Keratinocyte (primary cell): ENCODE measurements at regions not wholly inside any gene's neighbourhood (a gene's known extent, or its start where the extent isn't known, plus 50 kb on each side); places are given as distances from the start of the nearest gene placed in this dataset.

Experiments
- DNase-seq: peaks from one replicate; pipeline ENCODE4 v3.0.0-alpha.2; 2011; ENCODE audit warnings: low read depth, missing footprints, low spot score
- FAIRE-seq: peaks from 2 replicates; lab custom pipeline; 2011; peaks lifted over from hg19 to GRCh38; lab: Jason Lieb, UNC
- H2AFZ ChIP-seq: 2 replicates; pipeline ENCODE4 v1.6.0; 2012; ENCODE audit warnings: low read length, control low read depth, inconsistent platforms; ENCODE audit not compliant: control insufficient read depth
- H3K27ac ChIP-seq: 2 replicates; pipeline ENCODE4 v1.5.1; 2011; ENCODE audit warnings: low read length; ENCODE audit not compliant: control insufficient read depth, insufficient read depth
- H3K27me3 ChIP-seq: 3 replicates; pipeline ENCODE4 v1.6.0; 2011; ENCODE audit warnings: low read length; ENCODE audit not compliant: control insufficient read depth, insufficient read depth; ENCODE audit errors: extremely low read depth
- H3K36me3 ChIP-seq, 2 experiments: 2 replicates in 1 of 2; 3 replicates in 1 of 2; pipeline ENCODE4 v1.5.1; 2011; ENCODE audit warnings: low read length in 2 of 2, mild to moderate bottlenecking in 1 of 2; ENCODE audit not compliant: control insufficient read depth in 2 of 2, insufficient read depth in 2 of 2; ENCODE audit errors: extremely low read depth in 1 of 2
- H3K4me1 ChIP-seq: 3 replicates; pipeline ENCODE4 v1.5.1; 2011; ENCODE audit warnings: low read length; ENCODE audit not compliant: control insufficient read depth, insufficient read depth; ENCODE audit errors: extremely low read depth
- H3K4me2 ChIP-seq: 3 replicates; pipeline ENCODE4 v1.6.0; 2011; ENCODE audit warnings: low read depth, low read length; ENCODE audit not compliant: control insufficient read depth, insufficient read depth; ENCODE audit errors: extremely low read depth
- H3K4me3 ChIP-seq, 3 experiments: fragments of 200-600 bp in 1 of 3; sonication (generic) in 1 of 3; 2 replicates in 2 of 3; 3 replicates in 1 of 3; pipeline ENCODE4 v1.5.1; 2011 to 2016; ENCODE audit warnings: low read length in 3 of 3, mild to moderate bottlenecking in 3 of 3, control low read depth in 2 of 3, inconsistent platforms in 1 of 3, low read depth in 1 of 3, mixed read lengths in 1 of 3, mixed run types in 1 of 3, moderate library complexity in 1 of 3; ENCODE audit not compliant: control insufficient read depth in 2 of 3, insufficient read depth in 2 of 3; ENCODE audit errors: extremely low read depth in 1 of 3
- H3K79me2 ChIP-seq: 2 replicates; pipeline ENCODE4 v1.6.0; 2012; ENCODE audit warnings: low read length; ENCODE audit not compliant: control insufficient read depth, insufficient read depth
- H3K9ac ChIP-seq: 3 replicates; pipeline ENCODE4 v1.6.0; 2011; ENCODE audit warnings: low read length; ENCODE audit not compliant: control insufficient read depth, insufficient read depth; ENCODE audit errors: extremely low read depth
- H3K9me1 ChIP-seq: 3 replicates; pipeline ENCODE4 v1.6.0; 2011; ENCODE audit warnings: low read length; ENCODE audit not compliant: control insufficient read depth, insufficient read depth; ENCODE audit errors: extremely low read depth
- H3K9me3 ChIP-seq: 2 replicates; pipeline ENCODE4 v1.5.1; 2012; ENCODE audit warnings: low read depth, low read length; ENCODE audit not compliant: control insufficient read depth
- H4K20me1 ChIP-seq: 3 replicates; pipeline ENCODE4 v1.6.0; 2011; ENCODE audit warnings: low read length; ENCODE audit not compliant: control insufficient read depth, insufficient read depth; ENCODE audit errors: extremely low read depth
- CTCF ChIP-seq, 3 experiments: IDR thresholded peaks in 1 of 3; conservative IDR thresholded peaks in 1 of 3; optimal IDR thresholded peaks in 1 of 3; 2 replicates in 2 of 3; 3 replicates in 1 of 3; pipeline versions ENCODE3 to v1.5.1; 2011; ENCODE audit warnings: low read length in 3 of 3, mild to moderate bottlenecking in 3 of 3, moderate library complexity in 2 of 3, control low read depth in 1 of 3, inconsistent platforms in 1 of 3; ENCODE audit not compliant: insufficient read depth in 2 of 3; ENCODE audit errors: extremely low read depth in 1 of 3
- EZH2 ChIP-seq: IDR thresholded peaks from one replicate; pipeline ENCODE4 v1.6.1; 2012; ENCODE audit warnings: inconsistent platforms, mild to moderate bottlenecking, low read length, moderate library complexity
- dilution Hi-C: fragments of 300-500 bp; cut with MboI; formaldehyde crosslinking; loops from one replicate; pipeline ENCODE4 v1.7.0; 2020; ENCODE audit warnings: low sequenced_read_pairs; ENCODE audit not compliant: extremely low pct_ligation_motif_present

DNA sequence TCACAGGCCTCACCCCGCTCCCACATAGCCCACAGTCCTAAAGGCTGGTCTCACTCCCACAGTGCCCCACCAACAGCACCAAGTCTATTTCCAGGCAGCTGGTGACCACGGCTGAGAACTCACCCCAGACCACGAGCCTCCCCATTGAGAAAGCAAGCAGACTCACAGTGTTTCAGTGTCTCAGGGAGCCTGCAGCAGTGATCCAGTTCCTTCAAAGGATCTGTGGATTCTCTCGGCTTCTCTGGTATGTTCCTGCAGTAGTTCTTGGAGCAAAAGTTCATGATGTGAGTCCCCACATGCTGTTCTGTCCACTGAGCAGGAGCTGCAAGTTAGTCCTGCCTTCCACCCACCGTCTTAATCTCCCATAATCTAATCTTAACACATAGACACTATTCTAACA, 185.3 kb upstream of the CDH6 start:
- no peaks in the 10 kb centered on the region for H3K4me1 ChIP-seq
- H4K20me1 ChIP-seq, result no peaks in the 10 kb centered on the region
- dilution Hi-C loops, result no loop called here
- no peak overlapping the region for H2AFZ ChIP-seq
- no peaks in the 10 kb centered on the region for H3K9me1 ChIP-seq
- no peak overlapping the region for H3K27ac ChIP-seq
- no peak overlapping the region for H3K4me2 ChIP-seq
- no peaks in the 10 kb centered on the region for H3K27me3 ChIP-seq
- H3K36me3 ChIP-seq, result no peaks in the 10 kb centered on the region
- H3K9me3 ChIP-seq, result peaks cover 2% of the 10 kb centered on the region
- no peak for DNase-seq
- no peaks in the 10 kb centered on the region for H3K79me2 ChIP-seq
- H3K4me3 ChIP-seq, result no peak overlapping the region
- FAIRE-seq, result no peak
- H3K9ac ChIP-seq, result no peak overlapping the region
- TF ChIP-seq CTCF (optimal IDR thresholded peaks at IDR 0.05 in 1 of 3, IDR thresholded peaks at IDR 0.05 in 1 of 3, conservative IDR thresholded peaks at IDR 0.05 in 1 of 3; ENCODE audit: extremely low read depth in 1 of 3, insufficient read depth in 2 of 3, low read length in 3 of 3), result no peak
- no peak for TF ChIP-seq EZH2

- DNase-seq, result no peak
Measured at GRCh38 chr5:31007672-31008071, 185.8 kb upstream of the CDH6 start.

More at GRCh38 chr5:31007672-31008071, 185.8 kb upstream of the CDH6 start:
- Histone ChIP-seq H3K9me3 (peaks cover 2% of the 10 kb centered on the region), H3K27ac (no peak overlapping the region), H3K4me3 (no peak overlapping the region), H3K27me3 (no peaks in the 10 kb centered on the region), H4K20me1 (no peaks in the 10 kb centered on the region), H3K9ac (no peak overlapping the region), H3K36me3 (no peaks in the 10 kb centered on the region), H3K79me2 (no peaks in the 10 kb centered on the region), H2AFZ (no peak overlapping the region), H3K4me1 (no peaks in the 10 kb centered on the region), H3K9me1 (no peaks in the 10 kb centered on the region), H3K4me2 (no peak overlapping the region)
- dilution Hi-C loops, result no loop called here
- no peak for TF ChIP-seq CTCF (optimal IDR thresholded peaks at IDR 0.05 in 1 of 3, IDR thresholded peaks at IDR 0.05 in 1 of 3, conservative IDR thresholded peaks at IDR 0.05 in 1 of 3; ENCODE audit: extremely low read depth in 1 of 3, insufficient read depth in 2 of 3, low read length in 3 of 3)
- no peak for TF ChIP-seq EZH2
- no peak for FAIRE-seq
